ENCODE measurements at regions not wholly inside any gene's neighbourhood (a gene's known extent, or its start where the extent isn't known, plus 50 kb on each side); places are given as distances from the start of the nearest gene placed in this dataset.

- no peak for DNase-seq (ENCODE audit: low spot score)
- Histone ChIP-seq H3K27me3 (ENCODE audit: control insufficient read depth in 1 of 2, insufficient read depth in 2 of 2, low read length in 2 of 2) (no peaks in the 10 kb centered on the region), H3K4me2 (ENCODE audit: low read depth, low read length) (no peak overlapping the region), H3K4me1 (ENCODE audit: insufficient read depth, low read length) (no peaks in the 10 kb centered on the region), H3K9me3 (ENCODE audit: low read length) (no peaks in the 10 kb centered on the region), H3K36me3 (replicated peaks in 1 of 2; ENCODE audit: control insufficient read depth in 1 of 2, insufficient read depth in 2 of 2, low read length in 2 of 2) (no peaks in the 10 kb centered on the region), H3K27ac (ENCODE audit: extremely low read length, insufficient read depth, low read length) (no peak overlapping the region), H3K4me3 (replicated peaks in 1 of 3; ENCODE audit: insufficient read depth in 1 of 3, low read depth in 2 of 3, low read length in 3 of 3) (no peak overlapping the region), H3K79me2 (ENCODE audit: insufficient read depth, low read length) (no peaks in the 10 kb centered on the region), H3K9ac (ENCODE audit: insufficient read depth, low read depth, low read length) (no peak overlapping the region), H4K20me1 (ENCODE audit: insufficient read depth, low read length) (no peaks in the 10 kb centered on the region), H2AFZ (ENCODE audit: low read length) (no peak overlapping the region)
- TF ChIP-seq ZNF20 (CRISPR knock-in tag; IDR thresholded peaks at IDR 0.05), result no peak
- TF ChIP-seq ZNF710 (CRISPR knock-in tag; IDR thresholded peaks at IDR 0.05; ENCODE audit: borderline replicate concordance), result no peak
- peak; percentile 80 for TF ChIP-seq HNRNPK (IDR thresholded peaks at IDR 0.05; ENCODE audit: low read depth, low read length, poor library complexity, severe bottlenecking)
- no peak for TF ChIP-seq ZNF737 (CRISPR knock-in tag; IDR thresholded peaks at IDR 0.05; ENCODE audit: borderline replicate concordance)
- TF ChIP-seq ZNF280D (CRISPR knock-in tag; IDR thresholded peaks at IDR 0.05), result no peak
- TF ChIP-seq MXD4 (CRISPR knock-in tag; IDR thresholded peaks at IDR 0.05), result no peak
- WGBS (ENCODE audit: low lambda C conversion rate), result 0% methylated on average over 1 of the region's 1 CpG
- no peak for FAIRE-seq
- ChIA-PET CTCF (ENCODE audit: low intra/inter-chr PET ratio, low total read pairs) (no interaction called here), POLR2A (no interaction called here)
- intact Hi-C loops (cut with micrococcal nuclease; ENCODE audit: unreplicated experiment), result no loop called here
- ATAC-seq, result no peak
- in situ Hi-C loops (cut with HindIII; ENCODE audit: extremely low pct_ligation_motif_present, low pct_unique_long_range_greater_than_20kb), result no loop called here
- BruUV-seq (replicated peaks), result no TSS peak
These were observed 410.9 kb upstream of the GOLIM4 start for GRCh38 chr3:168506589-168506988.
